K562 (cell line): ENCODE measurements at regions not wholly inside any gene's neighbourhood (a gene's known extent, or its start where the extent isn't known, plus 50 kb on each side); places are given as distances from the start of the nearest gene placed in this dataset.

Experiments
- ATAC-seq: fragments of 200-7000 bp; cut with Tn5 transposase; 3 replicates; pipeline ENCODE4 v1.9.1; 2020; ENCODE audit warnings: moderate library complexity
- BruUV-seq: library from RNA; stranded (reverse); fragments of 400-500 nt; replicated peaks from 2 replicates; lab custom pipeline; 2021; lab: Mats Ljungman, UMichigan
- CTCF ChIA-PET: fragments of 300-600 bp; formaldehyde crosslinking; extraction: SDS; loops from one replicate; lab custom pipeline; 2021; ENCODE audit warnings: low intra/inter-chr PET ratio; lab: Yijun Ruan, JAX
- POLR2A ChIA-PET: fragments of 300-600, 350-650 bp; sonication (Branson Sonifier 250); formaldehyde crosslinking; extraction: SDS; loops from one replicate; lab custom pipeline; 2021; ENCODE audit warnings: antibody characterized with exemption, inconsistent platforms; lab: Yijun Ruan, JAX
- DNase-seq, 4 experiments: peaks; one replicate each; pipeline versions ENCODE4 v3.0.0 to v3.0.0-alpha.2; 2011 to 2018; ENCODE audit warnings: low spot score in 3 of 4, mixed read lengths in 3 of 4; ENCODE audit errors: extremely low read depth in 1 of 4
- FAIRE-seq: peaks from 2 replicates; lab custom pipeline; 2011; peaks lifted over from hg19 to GRCh38; lab: Jason Lieb, UNC
- H2AFZ ChIP-seq: 2 replicates; pipeline ENCODE4 v1.6.0; 2011; ENCODE audit warnings: low read depth, low read length, control low read depth, inconsistent platforms
- H3K27ac ChIP-seq: fragments of 200-600 bp; 3 replicates; pipeline ENCODE4 v1.8.0; 2011; ENCODE audit warnings: low read depth, mild to moderate bottlenecking, control low read depth, inconsistent platforms, low read length, moderate library complexity, mixed read lengths; ENCODE audit errors: extremely low read depth
- H3K27me3 ChIP-seq, 2 experiments: fragments of 300-600 bp in 1 of 2; 2 replicates in 1 of 2; 3 replicates in 1 of 2; pipeline versions ENCODE4 v1.6.0 to v1.8.0; 2011; ENCODE audit warnings: inconsistent platforms in 2 of 2, low read length in 2 of 2, mild to moderate bottlenecking in 1 of 2, mixed read lengths in 1 of 2, moderate library complexity in 1 of 2; ENCODE audit not compliant: control insufficient read depth in 2 of 2, insufficient read depth in 2 of 2
- H3K36me3 ChIP-seq: fragments of 300-600 bp; 3 replicates; pipeline ENCODE4 v1.8.0; 2011; ENCODE audit warnings: mild to moderate bottlenecking, low read length, inconsistent platforms; ENCODE audit not compliant: control insufficient read depth, insufficient read depth
- H3K4me1 ChIP-seq, 2 experiments: fragments of 200-600 bp in 1 of 2; replicated peaks in 1 of 2; 2 replicates in 1 of 2; 3 replicates in 1 of 2; pipeline versions ENCODE4 v1.5.1 to v1.8.0; 2011; ENCODE audit warnings: inconsistent platforms in 2 of 2, low read length in 2 of 2, mild to moderate bottlenecking in 1 of 2, mixed read lengths in 1 of 2, moderate library complexity in 1 of 2; ENCODE audit not compliant: control insufficient read depth in 2 of 2, insufficient read depth in 2 of 2
- H3K4me2 ChIP-seq: 2 replicates; pipeline ENCODE4 v1.6.1; 2011; ENCODE audit warnings: low read length, control low read depth, inconsistent platforms, mixed read lengths; ENCODE audit not compliant: insufficient read depth
- H3K4me3 ChIP-seq: fragments of 200-600 bp; sonication (generic), shearing (Covaris generic); 2 replicates; pipeline ENCODE4 v1.5.1; 2016; ENCODE audit warnings: control low read depth, inconsistent platforms
- H3K79me2 ChIP-seq: fragments of 200-600 bp; 3 replicates; pipeline ENCODE4 v1.8.0; 2011; ENCODE audit warnings: low read length, inconsistent platforms; ENCODE audit not compliant: control insufficient read depth, insufficient read depth
- H3K9ac ChIP-seq, 2 experiments: 2 replicates each; pipeline versions ENCODE4 v1.6.0 to v1.6.1; 2011; ENCODE audit warnings: low read depth in 2 of 2, low read length in 2 of 2, control low read depth in 1 of 2, inconsistent platforms in 1 of 2, mild to moderate bottlenecking in 1 of 2, mixed read lengths in 1 of 2; ENCODE audit not compliant: insufficient read depth in 1 of 2
- H3K9me1 ChIP-seq: one replicate; pipeline ENCODE4 v1.6.0; 2011; ENCODE audit warnings: inconsistent platforms, mild to moderate bottlenecking, low read length, moderate library complexity; ENCODE audit not compliant: control insufficient read depth, insufficient read depth
- H3K9me3 ChIP-seq: replicated peaks from 2 replicates; pipeline ENCODE4 v1.5.1; 2011; ENCODE audit warnings: low read depth, low read length, inconsistent platforms; ENCODE audit not compliant: control insufficient read depth, insufficient read depth
- H4K20me1 ChIP-seq: replicated peaks from 2 replicates; pipeline ENCODE4 v1.6.1; 2011; ENCODE audit warnings: low read length, inconsistent platforms, mixed read lengths; ENCODE audit not compliant: control insufficient read depth, insufficient read depth
- RREB1 ChIP-seq: fragments of 250-450 bp; sonication (Bioruptor Pico); IDR thresholded peaks from 2 replicates; pipeline ENCODE4 v1.4.0; 2020
- ZBTB11 ChIP-seq, 3 experiments: fragments of 200-800 bp in 1 of 3; fragments of 250-450 bp in 1 of 3; fragments of 450-650 bp in 1 of 3; sonication (Bioruptor Pico) in 1 of 3; sonication (Bioruptor generic) in 1 of 3; formaldehyde crosslinking in 1 of 3; IDR thresholded peaks; 2 replicates each; pipeline versions ENCODE4 v1.6.1 to v1.8.0; 2016 to 2022; ENCODE audit warnings: mild to moderate bottlenecking in 2 of 3, missing genetic modification characterization in 2 of 3, missing compliant biosample characterization in 1 of 3, moderate library complexity in 1 of 3
- ZFPM2 ChIP-seq: fragments of 250-450 bp; sonication (Bioruptor Pico); IDR thresholded peaks from 2 replicates; pipeline ENCODE4 v1.5.1; 2022; ENCODE audit warnings: mild to moderate bottlenecking
- ZNF398 ChIP-seq: fragments of 250-450 bp; sonication (Bioruptor Pico); IDR thresholded peaks from 2 replicates; pipeline ENCODE4 v1.8.0; 2021; ENCODE audit warnings: moderate library complexity, mild to moderate bottlenecking, inconsistent platforms
- ZNF699 ChIP-seq: fragments of 250-450 bp; sonication (Bioruptor Pico); IDR thresholded peaks from 2 replicates; pipeline ENCODE4 v1.8.0; 2021; ENCODE audit warnings: mild to moderate bottlenecking, moderate library complexity; ENCODE audit not compliant: insufficient replicate concordance
- in situ Hi-C: fragments of 300-500 bp; cut with MboI; formaldehyde crosslinking; loops from 4 replicates; pipeline ENCODE4 v1.15.0; 2018; ENCODE audit warnings: inconsistent platforms, mixed read lengths
- intact Hi-C: fragments of 100-400 bp; cut with micrococcal nuclease; formaldehyde crosslinking; loops from 2 replicates; pipeline ENCODE4 v1.14.2; 2022

- TF ChIP-seq RREB1 (CRISPR knock-in tag) (no peak), ZFPM2 (CRISPR knock-in tag) (no peak)
Measured at GRCh38 chr1:81371864-81372263, 428.9 kb upstream of the ADGRL2 start (continued).

GRCh38 chr1:81369833-81370232 lies 430.9 kb upstream of the ADGRL2 start:
- H3K27me3 ChIP-seq: no peaks in the 10 kb centered on the region
- no peaks in the 10 kb centered on the region for H4K20me1 ChIP-seq
- no TSS peak for BruUV-seq
- FAIRE-seq: no peak
- no peak overlapping the region for H3K4me2 ChIP-seq
- no peak for ATAC-seq
- H3K36me3 ChIP-seq: no peaks in the 10 kb centered on the region
- H3K79me2 ChIP-seq: no peaks in the 10 kb centered on the region
- in situ Hi-C loops: no loop called here
- no peak for DNase-seq
- H2AFZ ChIP-seq: no peak overlapping the region
- H3K4me1 ChIP-seq: no peaks in the 10 kb centered on the region
- H3K27ac ChIP-seq: no peak overlapping the region
- no peak overlapping the region for H3K4me3 ChIP-seq
- CTCF ChIA-PET: no interaction called here
- intact Hi-C loops: no loop called here
- no peak overlapping the region for H3K9ac ChIP-seq
- no peaks in the 10 kb centered on the region for H3K9me1 ChIP-seq
- POLR2A ChIA-PET: no interaction called here
- 0 out of 2 replicates have a peak, but pooled peaks cover 2% of the 10 kb centered on the region for H3K9me3 ChIP-seq
- TF ChIP-seq ZNF699 (CRISPR knock-in tag): no peak
- no peak for TF ChIP-seq ZNF398 (CRISPR knock-in tag)
- no peak for TF ChIP-seq ZBTB11 (CRISPR knock-in tag; IDR thresholded peaks at IDR 0.05)
